ENCODE measurements at regions not wholly inside any gene's neighbourhood (a gene's known extent, or its start where the extent isn't known, plus 50 kb on each side); places are given as distances from the start of the nearest gene placed in this dataset.

DNA sequence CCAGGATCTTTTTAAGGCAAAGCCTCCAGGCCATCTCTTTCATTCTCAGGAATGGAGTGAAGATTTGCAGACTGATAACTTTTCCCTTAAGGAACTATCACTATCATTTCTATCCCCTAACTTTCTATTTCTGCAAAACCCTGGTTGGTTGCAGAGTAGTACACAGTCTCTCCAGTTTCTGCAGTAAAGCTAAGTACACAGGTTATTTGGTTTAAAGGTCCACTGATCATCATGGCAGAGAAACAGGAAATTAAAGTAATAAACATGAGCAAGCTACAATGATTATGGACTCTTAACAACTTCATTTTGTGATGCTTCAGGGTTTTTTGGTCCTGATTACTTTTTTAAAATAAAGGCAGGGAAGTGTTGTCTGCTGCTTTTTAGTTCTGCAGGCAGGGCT lies 890.0 kb upstream of the DDX18 start:
- Histone ChIP-seq H3K27me3 (no peaks in the 10 kb centered on the region), H3K36me3 (no peaks in the 10 kb centered on the region), H3K4me1 (no peaks in the 10 kb centered on the region), H3K4me3 (ENCODE audit: low read depth, low read length) (no peak overlapping the region), H3K9me3 (no peaks in the 10 kb centered on the region)
- no peak for DNase-seq
- TF ChIP-seq, protein P1, sequence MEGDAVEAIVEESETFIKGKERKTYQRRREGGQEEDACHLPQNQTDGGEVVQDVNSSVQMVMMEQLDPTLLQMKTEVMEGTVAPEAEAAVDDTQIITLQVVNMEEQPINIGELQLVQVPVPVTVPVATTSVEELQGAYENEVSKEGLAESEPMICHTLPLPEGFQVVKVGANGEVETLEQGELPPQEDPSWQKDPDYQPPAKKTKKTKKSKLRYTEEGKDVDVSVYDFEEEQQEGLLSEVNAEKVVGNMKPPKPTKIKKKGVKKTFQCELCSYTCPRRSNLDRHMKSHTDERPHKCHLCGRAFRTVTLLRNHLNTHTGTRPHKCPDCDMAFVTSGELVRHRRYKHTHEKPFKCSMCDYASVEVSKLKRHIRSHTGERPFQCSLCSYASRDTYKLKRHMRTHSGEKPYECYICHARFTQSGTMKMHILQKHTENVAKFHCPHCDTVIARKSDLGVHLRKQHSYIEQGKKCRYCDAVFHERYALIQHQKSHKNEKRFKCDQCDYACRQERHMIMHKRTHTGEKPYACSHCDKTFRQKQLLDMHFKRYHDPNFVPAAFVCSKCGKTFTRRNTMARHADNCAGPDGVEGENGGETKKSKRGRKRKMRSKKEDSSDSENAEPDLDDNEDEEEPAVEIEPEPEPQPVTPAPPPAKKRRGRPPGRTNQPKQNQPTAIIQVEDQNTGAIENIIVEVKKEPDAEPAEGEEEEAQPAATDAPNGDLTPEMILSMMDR (IDR thresholded peaks at IDR 0.05; ENCODE audit: low read depth, low read length), result no peak

DNA sequence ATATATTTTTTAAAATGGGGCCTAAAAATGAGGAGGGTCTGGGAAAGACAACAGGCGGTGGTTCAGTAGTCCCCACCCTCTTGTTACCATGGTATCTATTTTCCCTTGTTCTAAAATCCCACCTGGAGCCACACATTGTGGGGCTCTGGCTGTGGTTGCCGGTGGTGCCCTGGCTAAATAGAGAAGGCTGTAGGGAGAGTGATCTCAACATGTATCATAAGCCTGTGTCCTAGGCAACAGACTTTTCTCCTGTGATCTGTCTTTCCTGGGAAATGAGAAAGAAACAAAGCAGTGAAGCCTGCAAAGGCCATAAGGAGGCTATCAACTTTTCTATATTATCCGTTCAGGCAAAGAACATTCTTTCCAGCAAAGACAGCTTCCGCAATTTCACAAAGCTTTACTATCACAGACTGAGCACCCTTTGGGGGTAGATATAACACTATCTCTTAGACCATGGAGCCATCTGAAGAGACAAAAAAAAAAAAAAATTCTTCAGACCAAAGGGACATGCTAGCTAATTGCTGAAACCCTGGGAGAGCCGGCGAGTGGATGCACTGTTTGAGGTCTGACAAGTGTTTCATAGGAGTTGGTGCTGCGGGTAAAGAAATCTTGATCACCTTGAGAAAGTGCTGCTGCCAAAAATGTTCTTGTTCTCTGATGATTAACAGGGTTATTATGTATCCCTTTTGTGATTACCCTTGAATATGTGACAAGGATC lies 879.2 kb upstream of the DDX18 start:
- no peaks in the 10 kb centered on the region for H3K4me1 ChIP-seq
- H3K27me3 ChIP-seq, result no peaks in the 10 kb centered on the region
- H3K9me3 ChIP-seq, result no peaks in the 10 kb centered on the region
- H3K36me3 ChIP-seq, result no peaks in the 10 kb centered on the region
- no peak overlapping the region for H3K4me3 ChIP-seq (ENCODE audit: low read depth, low read length)
- DNase-seq, result no peak
- TF ChIP-seq, protein P1 (IDR thresholded peaks at IDR 0.05; ENCODE audit: low read depth, low read length), result no peak

DNA sequence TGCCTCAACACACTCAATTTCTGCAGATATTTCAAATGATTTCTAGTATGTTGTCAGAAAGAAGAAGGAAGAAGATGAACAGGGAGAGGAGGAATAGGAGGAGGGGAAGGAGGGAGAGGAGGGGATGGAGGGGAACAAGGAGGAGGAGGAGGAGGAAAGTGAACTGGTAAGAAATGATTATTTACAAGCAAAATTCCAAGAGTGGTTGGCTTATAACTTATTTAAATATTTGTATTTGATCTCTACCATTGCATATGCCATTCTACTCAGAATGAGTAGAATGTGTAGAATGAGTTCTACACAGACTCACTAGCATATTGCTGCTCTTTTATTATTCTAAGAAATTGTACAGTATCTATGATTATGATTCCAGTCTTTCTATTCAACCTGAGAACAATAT lies 866.2 kb upstream of the DDX18 start:
- no peak overlapping the region for H3K4me3 ChIP-seq (ENCODE audit: low read depth, low read length)
- no peak for DNase-seq
- H3K27me3 ChIP-seq, result no peaks in the 10 kb centered on the region
- no peaks in the 10 kb centered on the region for H3K9me3 ChIP-seq
- H3K4me1 ChIP-seq, result no peaks in the 10 kb centered on the region
- no peaks in the 10 kb centered on the region for H3K36me3 ChIP-seq
- TF ChIP-seq, protein P1 (IDR thresholded peaks at IDR 0.05; ENCODE audit: low read depth, low read length), result no peak

DNA sequence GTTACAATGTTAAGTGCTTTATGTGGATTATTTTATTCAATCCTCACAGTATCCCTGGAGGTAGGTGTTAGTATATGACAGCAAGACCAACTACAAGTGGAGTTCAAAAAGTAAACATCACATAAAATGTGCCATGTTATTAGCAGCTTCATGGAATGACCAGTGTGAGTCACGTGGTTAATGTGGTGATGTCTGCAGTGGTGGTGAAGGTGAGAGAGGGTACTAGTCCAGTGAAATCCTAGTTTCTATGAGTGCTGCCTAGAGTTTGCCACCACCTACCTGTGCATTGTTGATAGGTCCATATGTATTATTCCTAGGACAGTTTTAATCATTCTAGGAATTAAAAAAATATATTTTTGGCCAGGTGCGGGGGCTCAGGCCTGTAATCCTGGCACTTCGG lies 865.2 kb upstream of the DDX18 start:
- TF ChIP-seq, protein P1 (IDR thresholded peaks at IDR 0.05; ENCODE audit: low read depth, low read length), result no peak
- H3K9me3 ChIP-seq, result no peaks in the 10 kb centered on the region
- H3K4me1 ChIP-seq, result no peaks in the 10 kb centered on the region
- H3K4me3 ChIP-seq (ENCODE audit: low read depth, low read length), result no peak overlapping the region
- H3K27me3 ChIP-seq, result no peaks in the 10 kb centered on the region
- no peak for DNase-seq
- H3K36me3 ChIP-seq, result no peaks in the 10 kb centered on the region

DNA sequence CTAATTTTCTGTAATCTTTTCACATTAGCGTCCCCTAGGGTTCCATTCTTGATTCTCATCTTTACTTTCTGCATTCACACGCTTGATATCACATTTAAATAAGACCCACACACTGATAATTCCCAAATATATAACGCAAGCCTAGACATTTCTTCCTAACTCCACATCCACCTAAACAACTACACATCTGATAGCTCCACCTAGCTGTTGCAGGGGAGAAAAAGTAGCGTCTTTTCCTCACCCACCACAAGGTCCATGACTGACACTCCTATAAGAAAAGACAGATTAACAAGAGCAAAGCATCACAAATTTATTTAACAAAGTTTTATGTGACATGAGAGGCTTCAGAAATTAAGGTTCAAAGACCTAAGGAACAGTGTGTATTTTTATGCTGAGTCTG lies 862.2 kb upstream of the DDX18 start:
- TF ChIP-seq, protein P1 (IDR thresholded peaks at IDR 0.05; ENCODE audit: low read depth, low read length), result peak; percentile 24
- Histone ChIP-seq H3K4me1 (no peaks in the 10 kb centered on the region), H3K4me3 (ENCODE audit: low read depth, low read length) (no peak overlapping the region), H3K36me3 (no peaks in the 10 kb centered on the region), H3K9me3 (no peaks in the 10 kb centered on the region), H3K27me3 (no peaks in the 10 kb centered on the region)
- DNase-seq, result no peak

DNA sequence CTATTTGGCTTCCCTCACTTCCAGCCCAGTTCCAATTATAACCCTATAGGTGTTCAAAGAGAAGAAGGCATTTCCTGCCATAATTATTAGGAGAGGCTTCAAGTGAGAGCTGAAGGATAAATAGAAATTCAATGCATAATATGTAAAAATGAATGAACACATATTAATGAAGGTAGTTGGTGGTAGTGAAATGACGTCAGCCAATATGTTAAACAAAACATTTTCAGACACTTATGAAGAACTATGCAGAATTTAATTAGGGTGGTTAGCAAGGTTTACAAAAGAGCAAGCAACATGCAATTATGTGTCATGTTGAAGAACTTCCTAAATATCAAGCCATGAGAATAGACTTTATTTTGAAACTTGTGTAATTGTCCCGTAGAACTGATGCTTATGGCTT lies 858.8 kb upstream of the DDX18 start:
- TF ChIP-seq, protein P1 (IDR thresholded peaks at IDR 0.05; ENCODE audit: low read depth, low read length), result no peak
- no peaks in the 10 kb centered on the region for H3K4me1 ChIP-seq
- H3K9me3 ChIP-seq, result no peaks in the 10 kb centered on the region
- H3K4me3 ChIP-seq (ENCODE audit: low read depth, low read length), result no peak overlapping the region
- no peaks in the 10 kb centered on the region for H3K27me3 ChIP-seq
- no peak for DNase-seq
- H3K36me3 ChIP-seq, result no peaks in the 10 kb centered on the region
